H1 (cell line): ENCODE measurements at regions not wholly inside any gene's neighbourhood (a gene's known extent, or its start where the extent isn't known, plus 50 kb on each side); places are given as distances from the start of the nearest gene placed in this dataset.

Experiments used
- BACH1 ChIP-seq: IDR thresholded peaks from 2 replicates; pipeline ENCODE4 v1.6.1; 2012; ENCODE audit warnings: low read length, improper control_type of control experiment
- BCL11A ChIP-seq, 2 experiments: IDR thresholded peaks; one replicate each; pipeline ENCODE4 v1.6.1; 2011; ENCODE audit warnings: low read depth in 2 of 2, low read length in 2 of 2, mild to moderate bottlenecking in 2 of 2
- GABPA ChIP-seq: IDR thresholded peaks from 2 replicates; pipeline ENCODE4 v1.6.1; 2011; ENCODE audit warnings: mild to moderate bottlenecking, low read length, moderate library complexity, borderline replicate concordance; ENCODE audit not compliant: insufficient read depth
- KDM1A ChIP-seq: fragments of 200-600, 300-600 bp; sonication (generic); IDR thresholded peaks from 2 replicates; pipeline ENCODE4 v1.7.1; 2016; ENCODE audit warnings: mild to moderate bottlenecking, low read length, borderline replicate concordance
- RFX5 ChIP-seq: IDR thresholded peaks from 2 replicates; pipeline ENCODE4 v1.6.1; 2011; ENCODE audit warnings: low read depth, low read length, improper control_type of control experiment, borderline replicate concordance
- SP2 ChIP-seq: IDR thresholded peaks from 2 replicates; pipeline ENCODE4 v1.6.1; 2012; ENCODE audit warnings: mild to moderate bottlenecking, low read length, inconsistent platforms
- SUZ12 ChIP-seq: fragments of 200-600 bp; sonication (generic); IDR thresholded peaks from 2 replicates; pipeline ENCODE4 v1.6.1; 2012; ENCODE audit warnings: mild to moderate bottlenecking, inconsistent platforms, low read length, moderate library complexity, mixed read lengths
- TAF1 ChIP-seq: IDR thresholded peaks from 2 replicates; pipeline ENCODE4 v1.6.1; 2011; ENCODE audit warnings: mild to moderate bottlenecking, low read depth, low read length
- TCF12 ChIP-seq: IDR thresholded peaks from 2 replicates; pipeline ENCODE4 v1.6.1; 2011; ENCODE audit warnings: low read depth, mild to moderate bottlenecking, low read length
- TF ChIP-seq, protein P1 (sequence below): fragments of 300-600 bp; sonication (generic); IDR thresholded peaks from 2 replicates; pipeline ENCODE4 v1.7.1; 2012; ENCODE audit warnings: low read length, moderate library complexity, mild to moderate bottlenecking, inconsistent platforms; ENCODE audit not compliant: insufficient replicate concordance
- TF ChIP-seq, protein P2 (sequence below): IDR thresholded peaks from 2 replicates; pipeline ENCODE4 v1.6.1; 2012; ENCODE audit warnings: inconsistent platforms

GRCh38 chr4:181225616-181226261, 1017.5 kb upstream of the TENM3 start (continued):
- TF ChIP-seq, protein P1, sequence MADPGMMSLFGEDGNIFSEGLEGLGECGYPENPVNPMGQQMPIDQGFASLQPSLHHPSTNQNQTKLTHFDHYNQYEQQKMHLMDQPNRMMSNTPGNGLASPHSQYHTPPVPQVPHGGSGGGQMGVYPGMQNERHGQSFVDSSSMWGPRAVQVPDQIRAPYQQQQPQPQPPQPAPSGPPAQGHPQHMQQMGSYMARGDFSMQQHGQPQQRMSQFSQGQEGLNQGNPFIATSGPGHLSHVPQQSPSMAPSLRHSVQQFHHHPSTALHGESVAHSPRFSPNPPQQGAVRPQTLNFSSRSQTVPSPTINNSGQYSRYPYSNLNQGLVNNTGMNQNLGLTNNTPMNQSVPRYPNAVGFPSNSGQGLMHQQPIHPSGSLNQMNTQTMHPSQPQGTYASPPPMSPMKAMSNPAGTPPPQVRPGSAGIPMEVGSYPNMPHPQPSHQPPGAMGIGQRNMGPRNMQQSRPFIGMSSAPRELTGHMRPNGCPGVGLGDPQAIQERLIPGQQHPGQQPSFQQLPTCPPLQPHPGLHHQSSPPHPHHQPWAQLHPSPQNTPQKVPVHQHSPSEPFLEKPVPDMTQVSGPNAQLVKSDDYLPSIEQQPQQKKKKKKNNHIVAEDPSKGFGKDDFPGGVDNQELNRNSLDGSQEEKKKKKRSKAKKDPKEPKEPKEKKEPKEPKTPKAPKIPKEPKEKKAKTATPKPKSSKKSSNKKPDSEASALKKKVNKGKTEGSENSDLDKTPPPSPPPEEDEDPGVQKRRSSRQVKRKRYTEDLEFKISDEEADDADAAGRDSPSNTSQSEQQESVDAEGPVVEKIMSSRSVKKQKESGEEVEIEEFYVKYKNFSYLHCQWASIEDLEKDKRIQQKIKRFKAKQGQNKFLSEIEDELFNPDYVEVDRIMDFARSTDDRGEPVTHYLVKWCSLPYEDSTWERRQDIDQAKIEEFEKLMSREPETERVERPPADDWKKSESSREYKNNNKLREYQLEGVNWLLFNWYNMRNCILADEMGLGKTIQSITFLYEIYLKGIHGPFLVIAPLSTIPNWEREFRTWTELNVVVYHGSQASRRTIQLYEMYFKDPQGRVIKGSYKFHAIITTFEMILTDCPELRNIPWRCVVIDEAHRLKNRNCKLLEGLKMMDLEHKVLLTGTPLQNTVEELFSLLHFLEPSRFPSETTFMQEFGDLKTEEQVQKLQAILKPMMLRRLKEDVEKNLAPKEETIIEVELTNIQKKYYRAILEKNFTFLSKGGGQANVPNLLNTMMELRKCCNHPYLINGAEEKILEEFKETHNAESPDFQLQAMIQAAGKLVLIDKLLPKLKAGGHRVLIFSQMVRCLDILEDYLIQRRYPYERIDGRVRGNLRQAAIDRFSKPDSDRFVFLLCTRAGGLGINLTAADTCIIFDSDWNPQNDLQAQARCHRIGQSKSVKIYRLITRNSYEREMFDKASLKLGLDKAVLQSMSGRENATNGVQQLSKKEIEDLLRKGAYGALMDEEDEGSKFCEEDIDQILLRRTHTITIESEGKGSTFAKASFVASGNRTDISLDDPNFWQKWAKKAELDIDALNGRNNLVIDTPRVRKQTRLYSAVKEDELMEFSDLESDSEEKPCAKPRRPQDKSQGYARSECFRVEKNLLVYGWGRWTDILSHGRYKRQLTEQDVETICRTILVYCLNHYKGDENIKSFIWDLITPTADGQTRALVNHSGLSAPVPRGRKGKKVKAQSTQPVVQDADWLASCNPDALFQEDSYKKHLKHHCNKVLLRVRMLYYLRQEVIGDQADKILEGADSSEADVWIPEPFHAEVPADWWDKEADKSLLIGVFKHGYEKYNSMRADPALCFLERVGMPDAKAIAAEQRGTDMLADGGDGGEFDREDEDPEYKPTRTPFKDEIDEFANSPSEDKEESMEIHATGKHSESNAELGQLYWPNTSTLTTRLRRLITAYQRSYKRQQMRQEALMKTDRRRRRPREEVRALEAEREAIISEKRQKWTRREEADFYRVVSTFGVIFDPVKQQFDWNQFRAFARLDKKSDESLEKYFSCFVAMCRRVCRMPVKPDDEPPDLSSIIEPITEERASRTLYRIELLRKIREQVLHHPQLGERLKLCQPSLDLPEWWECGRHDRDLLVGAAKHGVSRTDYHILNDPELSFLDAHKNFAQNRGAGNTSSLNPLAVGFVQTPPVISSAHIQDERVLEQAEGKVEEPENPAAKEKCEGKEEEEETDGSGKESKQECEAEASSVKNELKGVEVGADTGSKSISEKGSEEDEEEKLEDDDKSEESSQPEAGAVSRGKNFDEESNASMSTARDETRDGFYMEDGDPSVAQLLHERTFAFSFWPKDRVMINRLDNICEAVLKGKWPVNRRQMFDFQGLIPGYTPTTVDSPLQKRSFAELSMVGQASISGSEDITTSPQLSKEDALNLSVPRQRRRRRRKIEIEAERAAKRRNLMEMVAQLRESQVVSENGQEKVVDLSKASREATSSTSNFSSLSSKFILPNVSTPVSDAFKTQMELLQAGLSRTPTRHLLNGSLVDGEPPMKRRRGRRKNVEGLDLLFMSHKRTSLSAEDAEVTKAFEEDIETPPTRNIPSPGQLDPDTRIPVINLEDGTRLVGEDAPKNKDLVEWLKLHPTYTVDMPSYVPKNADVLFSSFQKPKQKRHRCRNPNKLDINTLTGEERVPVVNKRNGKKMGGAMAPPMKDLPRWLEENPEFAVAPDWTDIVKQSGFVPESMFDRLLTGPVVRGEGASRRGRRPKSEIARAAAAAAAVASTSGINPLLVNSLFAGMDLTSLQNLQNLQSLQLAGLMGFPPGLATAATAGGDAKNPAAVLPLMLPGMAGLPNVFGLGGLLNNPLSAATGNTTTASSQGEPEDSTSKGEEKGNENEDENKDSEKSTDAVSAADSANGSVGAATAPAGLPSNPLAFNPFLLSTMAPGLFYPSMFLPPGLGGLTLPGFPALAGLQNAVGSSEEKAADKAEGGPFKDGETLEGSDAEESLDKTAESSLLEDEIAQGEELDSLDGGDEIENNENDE, result no peak
- no peak for TF ChIP-seq TAF1
- TF ChIP-seq, protein P2, sequence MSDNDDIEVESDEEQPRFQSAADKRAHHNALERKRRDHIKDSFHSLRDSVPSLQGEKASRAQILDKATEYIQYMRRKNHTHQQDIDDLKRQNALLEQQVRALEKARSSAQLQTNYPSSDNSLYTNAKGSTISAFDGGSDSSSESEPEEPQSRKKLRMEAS, result no peak
- TF ChIP-seq BCL11A (IDR thresholded peaks at IDR 0.05; ENCODE audit: low read depth in 2 of 2, low read length in 2 of 2), result no peak
- no peak for TF ChIP-seq SP2
- no peak for TF ChIP-seq TCF12
- TF ChIP-seq KDM1A, result no peak
- no peak for TF ChIP-seq RFX5
- no peak for TF ChIP-seq SUZ12
- no peak for TF ChIP-seq GABPA
- no peak for TF ChIP-seq BACH1
- TF ChIP-seq, all 59 proteins: peak for 0
